ENCODE measurements at regions not wholly inside any gene's neighbourhood (a gene's known extent, or its start where the extent isn't known, plus 50 kb on each side); places are given as distances from the start of the nearest gene placed in this dataset.

- Histone ChIP-seq H4K20me1 (ENCODE audit: control insufficient read depth, insufficient read depth) (no peaks in the 10 kb centered on the region), H3K4me1 (ENCODE audit: control insufficient read depth, insufficient read depth, low read length) (no peaks in the 10 kb centered on the region), H3K79me2 (ENCODE audit: control insufficient read depth, insufficient read depth, low read length) (no peaks in the 10 kb centered on the region), H3K27me3 (replicated peaks in 1 of 2; ENCODE audit: control insufficient read depth in 2 of 2, insufficient read depth in 2 of 2, low read length in 1 of 2) (peaks cover 0 to 4% of the 10 kb centered on the region in 2 experiments; a peak in 1 of 4 replicates), H3K9ac (ENCODE audit: control insufficient read depth, insufficient read depth, low read length) (no peak overlapping the region), H3K27ac (ENCODE audit: control insufficient read depth, insufficient read depth) (no peak overlapping the region), H3K36me3 (ENCODE audit: control insufficient read depth in 2 of 2, insufficient read depth in 2 of 2, low read length in 1 of 2) (no peaks in the 10 kb centered on the region), H2AFZ (ENCODE audit: control insufficient read depth, low read depth, low read length) (no peak overlapping the region), H3K9me3 (replicated peaks; ENCODE audit: control insufficient read depth, insufficient read depth, low read length) (no peaks in the 10 kb centered on the region), H3K4me2 (ENCODE audit: control insufficient read depth, insufficient read depth) (no peak overlapping the region), H3K4me3 (no peak overlapping the region)
- WGBS (ENCODE audit: insufficient coverage, insufficient replicate concordance, low lambda C conversion rate, missing lambda C conversion rate): 93% methylated on average over 2 of the region's 2 CpGs
- FAIRE-seq (no peak), ATAC-seq (no peak), DNase-seq (ENCODE audit: low read depth, low spot score) (no peak)
- intact Hi-C loops (cut with micrococcal nuclease; ENCODE audit: unreplicated experiment) (no loop called here), in situ Hi-C loops (cut with MboI) (no loop called here)
- TF ChIP-seq ETV6 (conservative IDR thresholded peaks at IDR 0.05 in 1 of 2, IDR thresholded peaks at IDR 0.05 in 1 of 2; ENCODE audit: borderline replicate concordance in 1 of 2, low read depth in 1 of 2) (no peak), CHD2 (IDR thresholded peaks at IDR 0.05; ENCODE audit: borderline replicate concordance, low read depth, low read length) (no peak), RAD21 (IDR thresholded peaks at IDR 0.05; ENCODE audit: insufficient read depth, low read depth, low read length) (no peak), FOXK2 (IDR thresholded peaks at IDR 0.05) (no peak), FOXM1 (IDR thresholded peaks at IDR 0.05; ENCODE audit: low read depth, low read length) (no peak), MLLT1 (IDR thresholded peaks at IDR 0.05) (no peak), E2F8 (IDR thresholded peaks at IDR 0.05; ENCODE audit: low read depth, partially characterized antibody) (no peak), ZBTB33 (IDR thresholded peaks at IDR 0.05) (no peak), TARDBP (IDR thresholded peaks at IDR 0.05; ENCODE audit: borderline replicate concordance) (no peak), POLR2AphosphoS5 (IDR thresholded peaks at IDR 0.05; ENCODE audit: low read length) (no peak), REST (IDR thresholded peaks at IDR 0.05; ENCODE audit: low read depth, low read length) (no peak), WRNIP1 (IDR thresholded peaks at IDR 0.05; ENCODE audit: borderline replicate concordance, low read depth, low read length) (no peak), RFX5 (IDR thresholded peaks at IDR 0.05; ENCODE audit: low read depth, low read length) (no peak), RB1 (IDR thresholded peaks at IDR 0.05; ENCODE audit: borderline replicate concordance) (no peak), SMAD5 (IDR thresholded peaks at IDR 0.05; ENCODE audit: low read depth) (no peak)
- ChIA-PET POLR2A (no interaction called here), RAD21 (ENCODE audit: unreplicated experiment) (no interaction called here), SMC1A (ENCODE audit: uncharacterized antibody, unreplicated experiment) (interaction anchor here (0.7 kb wide), 1 partner anchor 11 kb away, joined by 3 read pairs; no protein-coding TSS in a partner anchor), CTCF (interaction anchor here (0.7 kb wide), 1 partner anchor 46 kb away, joined by 3 read pairs; no protein-coding TSS in a partner anchor)
- no TSS peak for BruUV-seq (replicated peaks)
Measured at GRCh38 chr7:24462984-24463383, 110.3 kb upstream of the PALS2 start.

Measured in GM12878 (cell line).